GM12891 (cell line): ENCODE measurements at regions not wholly inside any gene's neighbourhood (a gene's known extent, or its start where the extent isn't known, plus 50 kb on each side); places are given as distances from the start of the nearest gene placed in this dataset.

Source experiments
- POLR2A ChIP-seq: IDR thresholded peaks from 2 replicates; pipeline ENCODE4 v1.6.1; 2011; ENCODE audit warnings: low read depth, low read length, control low read depth
- POLR2AphosphoS5 ChIP-seq: IDR thresholded peaks from 2 replicates; pipeline ENCODE4 v1.6.1; 2011; ENCODE audit warnings: low read depth, low read length, control low read depth
- TAF1 ChIP-seq: IDR thresholded peaks from 2 replicates; pipeline ENCODE4 v1.6.1; 2011; ENCODE audit warnings: low read depth, low read length, control low read depth

DNA sequence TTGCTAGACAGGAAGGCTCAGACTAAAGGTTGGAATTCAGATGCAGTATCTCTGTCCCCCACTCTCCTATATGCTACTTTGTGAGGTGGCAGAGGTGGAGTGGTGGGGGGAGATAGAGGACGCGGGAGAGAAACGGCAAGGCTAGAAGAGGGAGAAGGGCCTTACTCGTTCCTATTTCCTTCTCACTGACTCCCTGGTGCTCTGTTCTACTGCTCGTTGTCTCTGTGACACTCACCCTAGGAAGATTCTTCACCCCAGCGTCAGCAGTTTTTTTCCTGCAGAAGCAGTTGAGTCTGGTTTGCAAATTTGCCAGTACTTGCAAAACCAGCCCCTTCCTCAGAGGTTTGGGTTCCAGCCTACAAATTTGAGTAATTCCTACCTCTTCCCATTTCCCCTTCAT is 801.1 kb upstream of the SLC35B3 start:
- TF ChIP-seq POLR2A (no peak), POLR2AphosphoS5 (no peak), TAF1 (no peak)
